GM18498 (cell line): ENCODE measurements at regions not wholly inside any gene's neighbourhood (a gene's known extent, or its start where the extent isn't known, plus 50 kb on each side); places are given as distances from the start of the nearest gene placed in this dataset.
"Not testable (repeated sequence)": the region's sequence is repeated elsewhere in the genome, so short reads cannot be mapped to it uniquely, and the experiment has no call there.

Source experiments
- ATAC-seq: cut with Tn5 transposase; IDR thresholded peaks from one replicate; pipeline ENCODE4 v1.9.1; 2021; ENCODE audit warnings: mild to moderate bottlenecking, moderate library complexity; ENCODE audit not compliant: unreplicated experiment

GRCh38 chr7:49099587-49100326 lies 175.4 kb downstream of the CDC14C start:
- no peak for ATAC-seq

- not testable (repeated sequence) for ATAC-seq
Observed at GRCh38 chr7:49100908-49101740, 176.8 kb downstream of the CDC14C start.

GRCh38 chr7:49102411-49102810 lies 178.1 kb downstream of the CDC14C start:
- ATAC-seq = no peak

GRCh38 chr7:49111706-49112105 lies 187.4 kb downstream of the CDC14C start:
- no peak for ATAC-seq

GRCh38 chr7:49112222-49112621 lies 187.9 kb downstream of the CDC14C start:
- no peak for ATAC-seq

- ATAC-seq = no peak
Observed at GRCh38 chr7:49112647-49113046, 188.3 kb downstream of the CDC14C start.

GRCh38 chr7:49119706-49120105 lies 195.4 kb downstream of the CDC14C start:
- ATAC-seq = no peak

GRCh38 chr7:49125246-49125645 lies 200.9 kb downstream of the CDC14C start:
- no peak for ATAC-seq

GRCh38 chr7:49127359-49127913 lies 203.1 kb downstream of the CDC14C start:
- no peak for ATAC-seq

- no peak for ATAC-seq
Observed at GRCh38 chr7:49137978-49138377, 213.6 kb downstream of the CDC14C start.

- no peak for ATAC-seq
Observed at GRCh38 chr7:49150486-49150885, 226.1 kb downstream of the CDC14C start.

- no peak for ATAC-seq
Observed at GRCh38 chr7:49151146-49151545, 226.8 kb downstream of the CDC14C start.

- ATAC-seq = no peak
Observed at GRCh38 chr7:49158321-49158720, 234.0 kb downstream of the CDC14C start.

GRCh38 chr7:49159536-49159935 lies 235.2 kb downstream of the CDC14C start:
- no peak for ATAC-seq

- no peak for ATAC-seq
Observed at GRCh38 chr7:49166441-49166840, 242.1 kb downstream of the CDC14C start.

GRCh38 chr7:49172639-49173038 lies 248.3 kb downstream of the CDC14C start:
- ATAC-seq = no peak

- ATAC-seq = no peak
Observed at GRCh38 chr7:49174396-49174795, 250.0 kb downstream of the CDC14C start.

GRCh38 chr7:49187543-49188268 lies 263.4 kb downstream of the CDC14C start:
- ATAC-seq = no peak

GRCh38 chr7:49228426-49229098 lies 304.2 kb downstream of the CDC14C start:
- ATAC-seq = no peak

- ATAC-seq = no peak
Observed at GRCh38 chr7:49229246-49229645, 304.9 kb downstream of the CDC14C start.

- ATAC-seq = no peak
Observed at GRCh38 chr7:49243521-49243920, 319.2 kb downstream of the CDC14C start.
